HG03139 (cell line): ENCODE measurements at regions not wholly inside any gene's neighbourhood (a gene's known extent, or its start where the extent isn't known, plus 50 kb on each side); places are given as distances from the start of the nearest gene placed in this dataset.

Experiments used
- ATAC-seq: cut with Tn5 transposase; IDR thresholded peaks from one replicate; pipeline ENCODE4 v1.9.1; 2021; ENCODE audit not compliant: unreplicated experiment

- no peak for ATAC-seq
These were observed 437.0 kb downstream of the BTBD3 start for GRCh38 chr20:12354725-12355124.

- no peak for ATAC-seq
These were observed 437.5 kb downstream of the BTBD3 start for GRCh38 chr20:12355185-12355584.

- ATAC-seq, result no peak
These were observed 440.4 kb downstream of the BTBD3 start for GRCh38 chr20:12358006-12358654.

- ATAC-seq, result no peak
These were observed 440.9 kb downstream of the BTBD3 start for GRCh38 chr20:12358655-12359009.

- no peak for ATAC-seq
These were observed 454.3 kb downstream of the BTBD3 start for GRCh38 chr20:12371990-12372389.

- no peak for ATAC-seq
These were observed 454.9 kb downstream of the BTBD3 start for GRCh38 chr20:12372557-12372956.

- ATAC-seq, result no peak
These were observed 458.3 kb downstream of the BTBD3 start for GRCh38 chr20:12375967-12376366.

GRCh38 chr20:12383821-12384220 is 466.1 kb downstream of the BTBD3 start:
- ATAC-seq, result no peak

- no peak for ATAC-seq
These were observed 469.1 kb downstream of the BTBD3 start for GRCh38 chr20:12386821-12387220.

GRCh38 chr20:12391099-12391498 is 473.4 kb downstream of the BTBD3 start:
- ATAC-seq, result no peak

- no peak for ATAC-seq
These were observed 477.1 kb downstream of the BTBD3 start for GRCh38 chr20:12394786-12395185.

- no peak for ATAC-seq
These were observed 477.7 kb downstream of the BTBD3 start for GRCh38 chr20:12395353-12395752.

GRCh38 chr20:12395760-12396159 is 478.1 kb downstream of the BTBD3 start:
- ATAC-seq, result no peak

- ATAC-seq, result no peak
These were observed 481.6 kb downstream of the BTBD3 start for GRCh38 chr20:12399110-12399836.

GRCh38 chr20:12404941-12405340 is 487.2 kb downstream of the BTBD3 start:
- ATAC-seq, result no peak

- ATAC-seq, result no peak
These were observed 489.3 kb downstream of the BTBD3 start for GRCh38 chr20:12406978-12407377.

- ATAC-seq, result no peak
These were observed 491.8 kb downstream of the BTBD3 start for GRCh38 chr20:12409501-12409900.

GRCh38 chr20:12410783-12411182 is 493.1 kb downstream of the BTBD3 start:
- no peak for ATAC-seq

GRCh38 chr20:12411246-12411940 is 493.7 kb downstream of the BTBD3 start:
- ATAC-seq, result no peak

GRCh38 chr20:12413116-12413515 is 495.4 kb downstream of the BTBD3 start:
- ATAC-seq, result no peak

- no peak for ATAC-seq
These were observed 497.0 kb downstream of the BTBD3 start for GRCh38 chr20:12414446-12415274.
